CD4-positive, alpha-beta T cell treated with Interleukin-15 for 1 hour (primary cell): ENCODE measurements at regions not wholly inside any gene's neighbourhood (a gene's known extent, or its start where the extent isn't known, plus 50 kb on each side); places are given as distances from the start of the nearest gene placed in this dataset.
"Not testable (repeated sequence)": the region's sequence is repeated elsewhere in the genome, so short reads cannot be mapped to it uniquely, and the experiment has no call there.

Experiments used
- DNase-seq: peaks from one replicate; pipeline ENCODE4 v3.0.0-alpha.2; 2020

- DNase-seq, result not testable (repeated sequence)
Measured at GRCh38 chr5:134471858-134472449, 53.5 kb upstream of the JADE2 start.

- no peak for DNase-seq
Measured at GRCh38 chr5:134468921-134469400, 56.5 kb upstream of the JADE2 start.

GRCh38 chr5:134467231-134467630 lies 55.5 kb upstream of the CDKN2AIPNL start:
- no peak for DNase-seq

- peak; percentile 62 for DNase-seq
Measured at GRCh38 chr5:134466241-134467069, 54.8 kb upstream of the CDKN2AIPNL start.

- DNase-seq, result peak; percentile 61
Measured at GRCh38 chr5:134465816-134466240, 54.1 kb upstream of the CDKN2AIPNL start.

GRCh38 chr5:134464988-134465815 lies 53.5 kb upstream of the CDKN2AIPNL start:
- DNase-seq, result no peak

GRCh38 chr5:134463991-134464760 lies 52.5 kb upstream of the CDKN2AIPNL start:
- no peak for DNase-seq

- no peak for DNase-seq
Measured at GRCh38 chr5:134463176-134463720, 51.6 kb upstream of the CDKN2AIPNL start.

- no peak for DNase-seq
Measured at GRCh38 chr5:134462761-134463160, 51.1 kb upstream of the CDKN2AIPNL start.

- no peak for DNase-seq
Measured at GRCh38 chr5:134462047-134462575, 50.4 kb upstream of the CDKN2AIPNL start.
